Choroid plexus epithelial cell (primary cell): ENCODE measurements at regions not wholly inside any gene's neighbourhood (a gene's known extent, or its start where the extent isn't known, plus 50 kb on each side); places are given as distances from the start of the nearest gene placed in this dataset.

Source experiments
- DNase-seq: peaks from one replicate; pipeline ENCODE4 v3.0.0-alpha.2; 2010; ENCODE audit warnings: low read depth
- H3K4me3 ChIP-seq: 2 replicates; pipeline ENCODE4 v1.5.1; 2011; ENCODE audit warnings: low read depth, mild to moderate bottlenecking, control low read depth, low read length, moderate library complexity
- TF ChIP-seq, protein P1 (sequence below): conservative IDR thresholded peaks from 2 replicates; pipeline ENCODE4 v1.5.1; 2011; ENCODE audit warnings: low read depth, mild to moderate bottlenecking, control low read depth, inconsistent platforms, low read length, moderate library complexity

DNA sequence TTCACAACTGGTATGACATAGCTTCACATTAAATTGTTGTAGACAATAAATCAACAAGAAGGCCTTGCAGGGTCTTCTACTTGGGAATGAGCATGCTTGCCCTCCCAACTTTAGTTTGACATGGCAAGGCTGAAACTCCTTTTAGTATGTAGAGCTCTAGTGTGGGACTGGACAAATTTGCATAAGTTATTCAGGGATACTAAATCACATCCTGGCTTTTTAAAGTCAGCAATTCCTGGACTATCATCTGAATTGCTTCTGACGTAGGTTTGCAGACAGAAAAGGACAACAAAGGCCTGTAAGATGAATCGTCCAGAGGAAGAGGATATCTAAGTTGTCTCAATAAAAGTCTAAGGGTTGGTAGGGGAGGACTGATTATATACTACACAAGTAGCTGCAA lies 123.0 kb upstream of the MAGEB16 start:
- no peak overlapping the region for H3K4me3 ChIP-seq
- TF ChIP-seq, protein P1, sequence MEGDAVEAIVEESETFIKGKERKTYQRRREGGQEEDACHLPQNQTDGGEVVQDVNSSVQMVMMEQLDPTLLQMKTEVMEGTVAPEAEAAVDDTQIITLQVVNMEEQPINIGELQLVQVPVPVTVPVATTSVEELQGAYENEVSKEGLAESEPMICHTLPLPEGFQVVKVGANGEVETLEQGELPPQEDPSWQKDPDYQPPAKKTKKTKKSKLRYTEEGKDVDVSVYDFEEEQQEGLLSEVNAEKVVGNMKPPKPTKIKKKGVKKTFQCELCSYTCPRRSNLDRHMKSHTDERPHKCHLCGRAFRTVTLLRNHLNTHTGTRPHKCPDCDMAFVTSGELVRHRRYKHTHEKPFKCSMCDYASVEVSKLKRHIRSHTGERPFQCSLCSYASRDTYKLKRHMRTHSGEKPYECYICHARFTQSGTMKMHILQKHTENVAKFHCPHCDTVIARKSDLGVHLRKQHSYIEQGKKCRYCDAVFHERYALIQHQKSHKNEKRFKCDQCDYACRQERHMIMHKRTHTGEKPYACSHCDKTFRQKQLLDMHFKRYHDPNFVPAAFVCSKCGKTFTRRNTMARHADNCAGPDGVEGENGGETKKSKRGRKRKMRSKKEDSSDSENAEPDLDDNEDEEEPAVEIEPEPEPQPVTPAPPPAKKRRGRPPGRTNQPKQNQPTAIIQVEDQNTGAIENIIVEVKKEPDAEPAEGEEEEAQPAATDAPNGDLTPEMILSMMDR = no peak
- no peak for DNase-seq

DNA sequence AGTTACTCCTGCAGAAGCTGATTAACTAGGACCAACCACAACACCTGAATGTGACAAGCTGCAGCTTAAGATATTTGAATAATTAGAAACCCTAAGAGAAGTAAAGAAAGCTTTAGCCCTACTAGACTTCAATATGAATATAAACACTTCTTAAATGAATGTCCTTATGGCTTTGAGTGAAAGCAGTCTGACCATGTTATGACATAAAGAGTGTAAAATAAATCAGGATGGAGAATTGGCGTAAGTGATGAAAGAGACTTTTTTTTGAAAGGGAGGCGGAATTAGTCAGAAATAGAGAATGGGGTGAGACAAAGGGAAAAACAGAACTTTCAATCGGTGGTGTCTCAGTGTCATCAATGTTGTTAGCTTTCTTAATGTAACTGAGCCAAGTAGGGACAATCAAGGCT lies 117.2 kb upstream of the MAGEB16 start:
- TF ChIP-seq, protein P1 = no peak

DNA sequence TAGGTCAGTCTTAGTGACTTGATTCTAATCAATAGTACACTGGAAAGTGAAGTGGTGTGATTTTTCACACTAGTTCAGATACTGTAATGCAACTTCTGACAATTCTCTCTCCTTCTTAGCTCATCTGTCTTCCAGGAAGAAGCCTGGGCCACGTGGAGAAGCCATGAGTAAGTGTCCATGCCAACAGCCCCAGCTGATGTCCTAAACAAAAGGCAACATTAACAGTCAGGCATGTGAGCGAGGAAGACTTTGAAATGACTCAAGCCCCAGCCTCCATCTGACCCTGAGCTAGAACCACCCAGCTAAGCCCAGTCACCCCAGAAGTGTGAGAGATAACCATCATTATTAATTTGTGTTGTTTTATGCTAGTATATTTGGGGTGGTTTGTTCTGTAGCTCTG lies 115.7 kb upstream of the MAGEB16 start:
- no peak for DNase-seq
- TF ChIP-seq, protein P1 = no peak

More for the DNA sequence above, 117.2 kb upstream of the MAGEB16 start:
- H3K4me3 ChIP-seq = no peak overlapping the region
- no peak for DNase-seq

DNA sequence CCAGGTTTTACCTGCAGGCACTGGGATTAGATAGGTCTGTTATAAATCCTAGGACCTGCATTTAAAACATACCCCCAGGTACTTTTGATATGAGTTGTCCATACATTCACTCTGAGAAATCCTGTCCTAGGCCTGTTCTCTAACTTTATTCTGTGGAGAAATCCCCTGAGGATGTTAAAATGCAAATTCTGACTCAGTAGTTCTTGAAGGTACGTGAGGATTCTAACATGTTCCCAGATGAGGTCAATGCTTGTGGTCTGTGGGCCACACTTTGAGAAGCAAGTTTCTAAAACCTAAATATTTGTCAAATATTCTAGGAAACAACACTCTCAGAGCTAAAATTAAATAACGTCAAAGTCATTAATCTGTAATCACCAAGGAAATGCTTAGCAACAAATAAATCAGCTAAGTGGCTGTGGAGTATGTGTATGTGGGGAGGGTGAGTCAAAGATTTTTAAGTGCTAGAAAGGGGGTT lies 101.3 kb upstream of the MAGEB16 start:
- no peak overlapping the region for H3K4me3 ChIP-seq
- TF ChIP-seq, protein P1 = no peak
- no peak for DNase-seq

More for the DNA sequence above, 115.7 kb upstream of the MAGEB16 start:
- no peak overlapping the region for H3K4me3 ChIP-seq

DNA sequence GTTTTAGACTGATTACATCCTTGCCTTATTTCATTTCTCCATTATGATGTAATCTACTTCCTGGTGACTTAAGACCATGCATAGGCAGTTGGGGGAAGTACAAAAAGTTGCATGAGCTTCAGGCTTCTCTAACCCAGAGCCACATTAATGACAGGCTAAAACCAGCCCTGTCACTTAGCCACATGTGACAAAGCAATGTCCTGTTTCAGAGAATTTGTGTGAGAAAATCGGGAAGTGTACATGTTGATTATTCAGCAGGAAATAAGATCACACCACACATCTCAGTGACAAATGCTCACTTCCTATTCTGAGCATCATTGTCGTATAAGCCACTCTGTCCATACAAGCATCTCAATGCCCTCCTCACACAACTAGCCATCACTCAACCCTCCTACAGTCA lies 98.5 kb upstream of the MAGEB16 start:
- DNase-seq = no peak
- TF ChIP-seq, protein P1 = no peak
- H3K4me3 ChIP-seq = no peak overlapping the region

DNA sequence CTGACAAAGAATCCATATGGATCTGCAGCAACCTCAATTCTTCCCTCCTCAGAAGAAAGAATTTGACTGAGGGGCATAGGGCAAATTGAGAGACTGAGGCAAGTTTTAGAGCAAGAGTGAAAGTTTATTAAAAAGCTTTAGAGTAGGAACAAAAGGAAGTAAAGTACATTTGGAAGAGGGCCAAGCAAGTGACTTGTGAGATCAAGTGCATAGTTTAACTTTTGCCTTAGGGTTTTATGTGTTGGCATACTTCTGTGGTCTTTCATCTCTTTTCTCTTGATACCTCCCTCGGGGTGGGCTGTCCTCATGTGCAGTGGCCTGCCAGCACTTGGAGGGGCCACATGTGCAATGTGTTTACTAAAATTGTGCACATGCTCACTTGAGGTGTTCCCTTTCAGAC lies 98.0 kb upstream of the MAGEB16 start:
- TF ChIP-seq, protein P1 = no peak
- no peak overlapping the region for H3K4me3 ChIP-seq
- no peak for DNase-seq

DNA sequence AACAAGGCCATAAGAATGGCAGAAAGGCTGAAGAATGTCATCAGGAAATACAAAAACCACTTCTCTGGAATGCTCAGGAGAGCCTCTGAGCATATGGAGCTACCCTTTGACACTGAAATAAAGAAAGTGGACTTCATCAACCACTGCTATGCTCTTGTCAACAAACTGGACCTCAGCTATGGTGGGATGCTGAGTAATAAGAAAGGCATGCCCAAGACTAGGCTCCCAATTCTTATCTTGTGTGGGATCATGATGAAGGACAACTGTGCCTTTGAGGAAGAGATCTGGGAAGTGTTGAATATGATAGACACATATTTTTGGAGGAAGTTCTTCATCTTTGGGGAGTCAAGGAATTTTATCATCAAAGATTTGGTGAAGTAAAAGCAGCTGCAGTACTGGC lies 86.9 kb upstream of the MAGEB16 start:
- no peak overlapping the region for H3K4me3 ChIP-seq
- TF ChIP-seq, protein P1 = no peak
- peak; percentile 65 for DNase-seq
